COLO668 (cell line): ENCODE measurements at regions not wholly inside any gene's neighbourhood (a gene's known extent, or its start where the extent isn't known, plus 50 kb on each side); places are given as distances from the start of the nearest gene placed in this dataset.
"Not testable (repeated sequence)": the region's sequence is repeated elsewhere in the genome, so short reads cannot be mapped to it uniquely, and the experiment has no call there.

ENCODE experiments used
- DNase-seq: peaks from one replicate; lab custom pipeline; 2025; ENCODE audit not compliant: unreplicated experiment; lab: John Stamatoyannopoulos, UW

DNA sequence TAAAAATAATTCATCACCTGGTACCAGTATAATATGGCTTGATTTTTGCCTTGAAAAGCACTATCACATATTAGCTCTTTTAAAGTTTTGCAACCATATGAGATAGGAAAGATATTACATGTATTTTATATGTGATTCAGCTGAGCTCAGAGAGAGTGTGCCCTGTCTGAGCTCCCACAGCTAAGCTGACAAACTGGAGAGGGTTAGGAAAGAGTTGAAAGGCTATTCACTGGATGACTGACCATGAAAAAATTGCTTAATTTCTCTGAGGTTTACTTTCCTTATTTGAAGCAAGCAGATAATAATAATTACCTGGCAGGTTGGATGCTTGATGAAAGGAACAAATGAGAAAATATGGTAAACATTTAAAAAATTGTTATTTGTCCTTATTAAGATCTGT lies 97.4 kb upstream of the CCDC80 start:
- DNase-seq: no peak

DNA sequence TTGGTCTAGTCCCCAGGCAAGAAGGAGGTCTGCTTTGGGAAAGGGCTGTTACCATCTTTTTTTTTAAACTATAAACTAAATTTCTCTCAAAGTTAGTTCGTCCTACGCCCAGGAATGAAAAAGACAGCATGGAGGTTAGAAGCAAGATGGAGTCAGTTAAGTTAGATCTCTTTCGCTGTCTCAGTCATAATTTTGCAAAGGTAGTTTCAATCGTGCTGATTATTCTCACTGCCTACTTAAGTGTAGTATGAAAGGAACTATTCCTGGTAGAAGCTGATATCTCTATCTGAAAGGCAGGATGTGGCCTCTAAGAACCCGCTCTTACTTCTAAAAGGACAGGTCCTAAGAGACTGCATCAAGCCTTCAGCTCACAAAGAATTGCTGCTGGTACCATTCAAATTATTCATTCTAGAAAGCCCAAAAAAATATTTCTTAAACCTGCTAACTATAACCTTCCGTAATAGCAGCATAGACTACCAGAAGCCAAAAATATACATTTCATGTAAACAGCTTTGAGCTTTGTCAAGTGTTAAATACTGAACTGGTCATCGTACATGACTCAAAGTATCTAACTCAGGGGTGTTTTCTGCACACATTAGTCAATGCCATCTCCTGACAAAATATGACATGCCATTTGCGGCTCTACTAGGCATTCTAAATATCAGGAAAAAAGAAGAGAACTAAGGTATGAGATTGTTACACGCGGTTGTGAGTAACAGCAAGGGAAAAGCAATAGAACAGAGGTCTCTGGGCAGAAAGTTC lies 96.0 kb upstream of the CCDC80 start:
- DNase-seq: no peak

DNA sequence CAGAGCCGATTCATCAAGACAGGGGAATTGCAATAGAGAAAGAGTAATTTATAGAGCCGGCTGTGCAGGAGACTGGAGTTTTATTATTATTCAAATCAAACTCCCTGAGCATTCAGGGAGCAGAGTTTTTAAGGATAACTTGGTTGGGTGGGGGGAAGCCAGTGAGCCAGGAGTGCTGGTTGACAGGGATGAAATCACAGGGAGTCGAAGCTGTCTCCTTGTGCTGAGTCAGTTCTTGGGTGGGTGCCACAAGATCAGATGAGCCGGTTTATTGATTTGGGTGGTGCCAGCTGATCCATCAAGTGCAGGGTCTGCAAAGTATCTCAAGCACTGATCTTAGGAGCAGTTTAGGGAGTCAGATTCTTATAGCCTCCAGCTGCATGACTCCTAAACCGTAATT lies 95.4 kb upstream of the CCDC80 start:
- no peak for DNase-seq

DNA sequence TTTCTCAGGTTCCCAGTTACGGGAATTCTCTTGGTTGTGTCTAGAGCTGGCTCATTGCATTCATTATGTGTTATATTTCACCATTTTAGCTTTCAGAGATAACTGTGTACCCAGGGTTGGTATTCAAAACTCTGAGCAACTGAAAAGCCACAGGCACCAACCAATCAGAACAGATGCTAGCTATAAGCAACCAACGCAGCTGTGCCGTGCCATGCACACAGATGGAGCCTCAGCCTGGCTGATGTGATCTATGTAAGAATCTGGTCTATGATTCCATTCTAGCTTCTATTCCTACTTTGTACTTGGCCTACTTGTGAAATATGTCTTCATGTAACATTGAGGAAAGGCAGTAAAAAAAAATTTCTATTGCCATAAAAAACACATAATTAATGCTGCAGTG lies 95.0 kb upstream of the CCDC80 start:
- DNase-seq: no peak

DNA sequence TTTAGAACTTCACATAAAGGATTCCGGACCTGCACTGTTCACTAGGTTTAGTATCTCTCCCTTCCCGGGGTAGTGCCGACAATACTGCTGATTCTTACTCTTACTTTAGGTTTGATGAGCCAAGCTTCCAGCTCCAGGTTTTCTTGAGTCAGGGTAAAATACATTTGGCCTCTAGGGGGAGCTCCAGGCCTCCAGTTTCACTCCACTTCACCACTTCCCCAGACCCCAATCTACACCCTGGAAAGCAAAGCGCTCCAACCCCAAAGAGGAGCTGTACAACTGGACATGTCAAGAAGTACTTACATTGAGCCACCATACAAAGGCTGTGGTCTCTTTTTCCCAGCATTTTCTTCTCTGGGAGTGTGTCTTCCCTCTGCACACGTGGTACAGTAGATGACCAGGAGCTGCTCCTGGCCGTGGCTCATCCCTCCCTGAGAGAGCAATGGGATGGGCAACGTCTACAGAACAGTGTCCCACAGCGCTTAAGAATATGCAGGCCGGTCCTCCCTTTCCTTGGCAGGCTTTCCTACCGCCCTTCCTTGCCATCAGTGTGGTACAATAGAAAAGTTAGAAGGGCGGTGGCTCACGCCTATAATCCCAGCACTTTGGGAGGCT lies 93.9 kb upstream of the CCDC80 start:
- DNase-seq: peak; percentile 58

DNA sequence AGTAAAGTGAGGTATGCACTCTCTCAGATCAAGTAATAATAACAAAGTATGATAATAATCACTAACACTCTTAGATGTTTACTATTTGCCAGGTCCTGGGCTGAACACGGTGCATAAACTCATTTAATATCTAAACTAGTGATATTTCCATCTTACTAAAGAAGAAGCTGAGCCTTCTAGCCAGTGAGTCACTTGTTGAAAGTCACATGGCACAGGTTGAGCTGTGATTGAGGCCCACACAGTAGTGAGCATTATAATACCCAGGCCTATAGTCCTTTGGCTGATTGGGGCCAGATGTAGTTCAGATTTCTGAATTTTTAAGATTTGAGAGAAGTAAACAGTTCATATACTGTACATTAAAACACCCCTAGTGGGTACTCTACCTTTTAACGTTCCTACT lies 93.2 kb upstream of the CCDC80 start:
- DNase-seq: no peak

DNA sequence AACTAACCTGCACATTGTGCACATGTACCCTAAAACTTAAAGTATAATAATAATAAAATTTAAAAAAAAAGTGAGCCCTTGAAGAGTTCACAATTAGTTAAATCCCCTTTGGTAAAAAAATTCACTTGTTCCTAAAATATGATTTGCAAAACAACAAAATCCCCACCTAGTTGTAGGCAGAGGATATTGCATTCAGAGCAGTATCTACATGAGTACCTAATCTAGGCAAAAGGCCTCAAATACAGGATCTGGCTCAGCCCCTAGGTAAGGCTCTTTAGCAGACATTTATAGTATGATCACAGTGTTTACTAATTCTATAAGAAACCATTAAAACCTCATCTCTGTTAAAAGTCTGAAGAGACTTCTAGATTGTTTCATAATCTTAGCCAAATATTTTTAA lies 89.3 kb upstream of the CCDC80 start:
- DNase-seq: no peak

DNA sequence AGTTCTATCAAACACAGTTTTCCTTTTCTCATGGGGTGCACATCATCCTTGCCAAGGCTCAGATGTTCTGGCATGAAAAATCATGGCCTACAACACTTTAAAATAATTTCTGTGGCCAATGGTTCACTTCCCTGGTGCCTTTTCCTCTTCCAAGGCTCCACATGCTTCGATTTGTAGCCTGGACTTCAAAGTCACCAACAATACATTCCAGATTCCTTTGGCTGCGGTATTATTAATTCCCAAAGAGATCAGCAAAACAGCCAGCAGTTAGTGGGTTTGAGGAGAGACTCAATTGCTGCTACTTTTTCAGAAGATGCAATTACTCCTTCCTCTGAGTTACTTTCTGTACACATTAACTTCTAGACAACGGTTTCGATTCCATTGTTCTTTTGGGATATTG lies 80.3 kb upstream of the CCDC80 start:
- no peak for DNase-seq

DNA sequence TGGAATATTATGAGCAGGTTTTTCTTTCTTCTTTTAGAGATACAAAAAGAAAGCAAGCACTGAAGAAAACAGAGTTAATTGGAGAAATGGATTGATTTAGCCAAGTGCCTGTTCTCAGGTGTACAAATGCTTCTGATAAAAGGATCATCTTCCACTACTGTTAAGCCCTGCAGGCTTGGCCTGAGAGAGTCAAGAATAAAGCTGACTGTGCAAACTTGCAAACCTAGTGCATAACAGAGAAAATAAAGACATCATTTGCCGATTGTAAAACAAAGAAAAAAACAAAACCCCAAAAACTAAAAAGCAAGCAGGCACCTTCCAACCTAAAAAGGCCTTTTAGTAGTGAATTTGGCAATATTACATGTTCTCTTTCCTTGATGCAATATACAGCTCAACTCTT lies 78.0 kb upstream of the CCDC80 start:
- DNase-seq: no peak

DNA sequence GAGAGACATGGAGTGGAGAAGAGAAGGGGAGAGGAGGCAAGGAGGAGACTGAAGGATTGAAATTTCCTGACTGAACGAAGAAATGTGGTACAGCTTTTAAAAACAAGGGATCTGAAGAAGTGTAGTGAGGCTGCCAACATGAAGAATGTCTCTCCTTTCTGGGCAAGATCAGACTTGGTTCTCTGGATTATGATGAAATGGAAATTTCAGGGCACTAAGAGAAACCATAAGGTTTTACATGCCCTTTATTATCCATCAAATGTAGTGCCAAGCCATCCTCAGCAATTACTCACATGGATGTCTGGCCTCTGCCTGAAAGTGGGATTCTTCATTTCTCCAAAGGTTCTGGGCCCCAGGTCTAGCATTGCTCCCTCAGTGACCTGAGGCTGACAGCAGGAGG lies 77.6 kb upstream of the CCDC80 start:
- no peak for DNase-seq

DNA sequence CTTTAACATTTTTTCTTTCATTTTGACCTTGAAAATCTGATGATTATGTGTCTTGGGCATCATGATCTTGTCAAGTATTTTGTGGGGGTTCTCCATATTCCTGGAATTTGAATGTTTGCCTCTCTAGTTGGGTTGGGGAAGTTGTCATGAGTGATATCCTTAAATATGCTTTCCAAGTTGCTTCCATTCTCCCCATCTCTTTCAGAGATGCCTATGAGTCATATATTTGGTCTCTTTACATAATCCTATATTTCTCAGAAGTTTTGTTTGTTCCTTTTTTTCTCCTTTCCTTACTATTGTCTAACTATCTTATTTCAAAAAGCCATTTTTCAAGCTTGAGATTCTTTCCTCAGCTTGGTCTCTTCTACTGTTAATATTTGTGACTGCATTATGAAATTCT lies 69.0 kb upstream of the CCDC80 start:
- no peak for DNase-seq

DNA sequence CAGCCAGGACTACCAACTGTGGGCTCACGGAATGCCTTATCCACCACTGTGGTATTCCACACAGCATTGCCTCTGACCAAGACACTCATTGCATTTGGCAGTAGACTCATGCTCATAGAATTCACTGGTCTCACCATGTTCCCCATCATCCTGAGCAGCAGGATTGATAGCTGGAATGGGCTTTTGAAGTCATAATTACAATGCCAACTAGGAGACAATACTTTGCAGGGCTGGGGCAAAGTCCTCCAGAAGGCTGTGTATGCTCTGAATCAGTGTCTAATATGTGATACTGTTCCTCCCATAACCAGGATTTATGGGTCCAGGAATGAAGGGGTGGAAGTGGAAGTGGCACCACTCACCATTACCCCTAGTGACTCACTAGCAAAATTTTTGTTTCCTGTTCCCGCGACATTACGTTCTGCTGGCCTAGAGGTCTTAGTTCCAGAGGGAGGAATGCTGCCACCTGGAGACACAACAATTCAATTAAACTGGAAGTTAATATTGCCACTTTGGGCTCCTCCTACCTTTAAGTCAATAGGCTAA lies 58.6 kb upstream of the CCDC80 start:
- no peak for DNase-seq

DNA sequence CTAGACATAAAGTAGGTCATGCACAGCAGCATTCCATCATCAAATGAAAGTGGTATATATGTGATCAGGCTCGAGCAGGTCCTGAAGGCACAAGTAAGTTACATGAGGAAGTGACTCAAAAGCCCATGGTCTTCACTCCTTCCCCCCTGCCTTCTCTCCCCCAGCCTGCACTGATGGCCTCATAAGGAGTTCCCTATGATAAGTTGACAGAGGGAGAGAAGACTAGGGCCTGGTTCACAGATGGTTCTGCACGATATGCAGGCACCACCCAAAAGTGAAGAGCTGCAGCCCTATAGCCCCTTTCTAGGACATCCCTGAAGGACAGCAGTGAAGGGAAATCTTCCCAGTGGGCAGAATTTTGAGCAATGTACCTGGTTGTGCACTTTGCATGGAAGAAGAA lies 57.5 kb upstream of the CCDC80 start:
- DNase-seq: not testable (repeated sequence)

DNA sequence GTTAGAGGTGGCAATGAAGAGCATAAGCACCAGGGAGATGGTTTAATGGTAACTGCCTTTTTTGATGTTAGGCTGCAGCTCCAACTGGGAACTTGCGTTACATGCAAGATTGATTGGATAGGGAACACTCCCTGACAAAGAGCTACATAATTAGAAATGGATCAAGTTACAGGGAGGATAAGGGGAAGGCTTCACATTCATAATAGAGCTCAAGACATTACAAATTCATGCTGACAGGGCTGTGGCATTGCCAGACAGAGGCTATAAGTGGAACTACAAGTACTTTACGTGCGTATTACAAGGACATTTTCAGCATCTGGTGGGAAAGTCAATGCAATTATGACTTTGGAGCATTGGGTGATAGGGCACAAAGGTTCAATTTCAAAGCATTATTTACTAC lies 55.3 kb upstream of the CCDC80 start:
- not testable (repeated sequence) for DNase-seq

DNA sequence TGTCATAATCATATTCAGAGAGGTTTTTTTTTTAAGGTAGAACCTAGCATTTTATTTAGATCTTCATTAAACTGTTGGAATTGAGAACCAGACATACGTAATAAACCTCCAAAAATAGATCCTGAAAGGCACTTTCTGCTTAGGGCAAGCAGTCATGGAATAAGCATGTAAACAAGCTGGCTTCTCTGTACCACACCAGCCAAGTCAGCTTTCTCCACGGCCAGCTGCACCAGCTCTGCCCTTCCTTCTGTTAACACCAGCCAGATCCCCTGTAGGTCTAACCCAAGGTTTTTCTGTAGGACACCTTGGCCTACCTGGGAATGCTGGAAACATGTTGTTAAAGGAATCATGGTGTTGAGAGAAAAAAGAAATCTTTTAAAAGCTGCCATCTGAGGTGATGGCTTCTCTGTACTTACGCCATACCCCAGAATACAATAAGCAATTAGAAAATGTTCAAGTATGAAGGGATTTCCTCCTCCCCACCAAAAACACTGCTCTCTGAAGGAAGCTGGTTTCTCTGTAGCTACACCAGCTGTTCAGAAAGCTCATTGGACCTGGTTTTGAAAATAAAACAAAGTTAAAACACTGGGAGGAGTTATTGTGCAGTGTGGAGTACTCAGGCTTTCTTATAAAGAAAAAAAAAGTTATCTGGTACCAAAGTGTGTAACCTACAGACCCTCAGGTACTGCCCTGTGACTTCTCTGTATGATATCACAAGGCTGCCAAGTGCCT lies 54.6 kb upstream of the CCDC80 start:
- not testable (repeated sequence) for DNase-seq

DNA sequence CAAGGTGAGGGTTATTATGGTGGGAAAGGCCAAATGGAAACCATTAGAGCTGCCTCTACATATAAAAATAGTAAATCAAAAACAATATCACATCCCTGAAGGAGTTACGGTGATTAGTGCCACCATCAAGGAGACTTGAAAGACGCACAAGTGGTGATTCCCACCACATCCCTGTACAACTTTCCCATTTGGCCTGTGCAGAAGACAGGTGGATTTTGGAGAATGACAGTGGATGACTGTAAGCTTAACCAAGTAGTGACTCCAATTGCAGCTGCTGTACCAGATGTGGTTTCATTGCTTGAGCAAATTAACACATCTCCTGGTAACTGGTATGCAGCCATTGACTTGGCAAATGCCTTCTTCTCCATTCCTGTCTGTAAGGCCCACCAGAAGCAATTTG lies 54.0 kb upstream of the CCDC80 start:
- DNase-seq: not testable (repeated sequence)

DNA sequence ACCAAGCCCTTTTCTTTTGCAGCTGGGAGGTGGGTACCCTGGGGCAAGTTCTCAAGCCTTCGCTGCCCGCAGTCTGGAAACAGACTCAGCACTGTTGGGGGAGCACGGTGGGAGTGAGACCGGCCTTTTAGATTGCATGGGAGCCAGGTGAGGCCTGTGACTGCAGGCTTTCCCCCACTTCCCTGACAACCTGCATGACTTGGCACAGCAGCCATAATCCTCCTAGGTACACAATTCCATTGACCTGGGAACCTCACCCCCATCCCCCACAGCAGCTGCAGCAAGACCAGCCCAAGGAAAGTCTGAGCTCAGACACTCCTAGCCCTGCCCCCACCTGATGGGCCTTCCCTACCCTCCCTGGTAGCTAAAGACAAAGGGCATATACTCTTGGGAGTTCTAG lies 52.2 kb upstream of the CCDC80 start:
- peak; percentile 2 for DNase-seq
